ENCODE measurements at regions not wholly inside any gene's neighbourhood (a gene's known extent, or its start where the extent isn't known, plus 50 kb on each side); places are given as distances from the start of the nearest gene placed in this dataset.

DNA sequence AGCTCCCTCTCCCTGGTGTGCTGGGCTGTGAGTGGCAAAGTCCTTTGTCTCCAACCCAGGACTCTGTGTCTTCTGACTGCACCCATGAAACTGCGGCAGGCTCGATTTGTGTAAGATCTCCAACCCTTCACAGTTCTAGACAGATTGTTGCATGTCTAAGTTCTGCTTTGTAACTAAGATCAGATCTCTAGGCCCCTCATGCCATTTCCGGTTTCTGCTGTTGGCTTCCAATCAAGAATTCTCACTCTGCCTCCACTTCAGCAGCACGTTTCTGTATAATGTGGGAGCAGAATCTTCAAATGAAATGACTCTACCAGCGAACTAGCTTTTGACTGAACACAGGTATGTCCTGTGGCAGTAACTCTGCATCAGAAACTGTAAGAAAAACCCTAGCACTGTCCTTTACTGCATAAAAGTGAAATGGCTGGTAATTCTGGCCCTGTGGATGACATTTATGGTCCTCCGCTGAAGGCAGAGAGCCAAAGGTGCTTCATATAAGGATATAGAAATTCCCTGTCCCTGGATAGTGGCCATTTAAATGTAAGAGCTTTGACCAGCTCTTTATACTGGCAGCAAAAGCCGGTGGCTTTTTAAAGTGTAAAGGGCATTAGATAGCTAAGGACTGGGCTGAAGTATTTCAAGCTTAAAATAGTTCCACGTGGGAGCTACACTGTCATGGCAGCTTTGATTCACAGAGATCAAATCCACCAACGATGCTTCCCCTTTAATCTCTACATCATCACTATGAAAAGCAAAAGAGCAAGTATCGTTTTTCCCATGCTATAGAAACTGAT lies 319.0 kb upstream of the CDH6 start:
- ChIA-PET POLR2A (ENCODE audit: partially characterized antibody) (no interaction called here), CTCF (ENCODE audit: partially characterized antibody) (no interaction called here)
- Histone ChIP-seq H3K27me3 (ENCODE audit: insufficient read depth, low read length) (no peaks in the 10 kb centered on the region), H3K36me3 (ENCODE audit: insufficient read depth, low read length) (no peaks in the 10 kb centered on the region), H3K4me3 (ENCODE audit: low read length in 2 of 2) (no peak overlapping the region), H3K9me3 (ENCODE audit: control insufficient read depth in 1 of 2, low read length in 2 of 2) (no peaks in the 10 kb centered on the region), H3K4me1 (ENCODE audit: insufficient read depth, low read length) (no peaks in the 10 kb centered on the region), H3K27ac (ENCODE audit: low read depth, low read length) (no peak overlapping the region)
- no peaks in the 10 kb centered on the region for H3K27me3 Mint-ChIP-seq
- no peaks in the 10 kb centered on the region for H3K36me3 Mint-ChIP-seq
- DNase-seq, result no peak
- intact Hi-C loops (cut with micrococcal nuclease), result loop anchor here (10.0 kb wide), 1 partner anchor 780 kb away; no protein-coding TSS in a partner anchor
- no peaks in the 10 kb centered on the region for H3K4me1 Mint-ChIP-seq
- H3K9me3 Mint-ChIP-seq, result peaks cover 0 to 16% (median 3%) of the 10 kb centered on the region in 8 donors
- no peak overlapping the region for H3K27ac Mint-ChIP-seq
- H3K4me3 Mint-ChIP-seq, result no peak overlapping the region

DNA sequence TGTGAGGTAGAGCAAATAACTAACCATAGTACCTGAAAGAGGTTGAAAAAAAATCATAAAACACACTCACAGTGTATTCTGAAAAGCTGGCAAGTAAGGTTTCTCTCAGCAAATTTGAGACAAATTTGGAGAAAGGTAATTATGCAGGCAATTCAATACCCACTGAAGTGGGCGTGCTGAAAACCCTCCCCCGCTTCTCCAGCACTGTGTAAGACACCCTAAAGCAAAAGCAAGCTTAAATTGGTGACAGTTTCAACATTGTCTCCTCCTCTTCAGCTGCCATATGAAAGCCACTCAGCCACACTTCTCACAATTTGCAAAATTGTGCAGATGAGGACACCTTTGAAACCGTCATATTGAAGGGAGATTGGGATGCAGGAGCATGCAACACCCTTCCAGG lies 322.3 kb upstream of the CDH6 start:
- Histone ChIP-seq H3K36me3 (ENCODE audit: insufficient read depth, low read length) (no peaks in the 10 kb centered on the region), H3K4me1 (ENCODE audit: insufficient read depth, low read length) (no peaks in the 10 kb centered on the region), H3K4me3 (ENCODE audit: low read length in 2 of 2) (no peak overlapping the region), H3K27me3 (ENCODE audit: insufficient read depth, low read length) (no peaks in the 10 kb centered on the region), H3K9me3 (ENCODE audit: control insufficient read depth in 1 of 2, low read length in 2 of 2) (no peaks in the 10 kb centered on the region), H3K27ac (ENCODE audit: low read depth, low read length) (no peak overlapping the region)
- no peak for DNase-seq
- Mint-ChIP-seq H3K9me3 (peaks cover 0 to 11% (median 0%) of the 10 kb centered on the region in 8 donors), H3K27me3 (no peaks in the 10 kb centered on the region), H3K4me3 (no peak overlapping the region), H3K36me3 (no peaks in the 10 kb centered on the region), H3K4me1 (no peaks in the 10 kb centered on the region), H3K27ac (no peak overlapping the region)
- intact Hi-C loops (cut with micrococcal nuclease), result loop anchor here (10.0 kb wide), 1 partner anchor 776 kb away; no protein-coding TSS in a partner anchor
- ChIA-PET CTCF (ENCODE audit: partially characterized antibody) (no interaction called here), POLR2A (ENCODE audit: partially characterized antibody) (no interaction called here)

DNA sequence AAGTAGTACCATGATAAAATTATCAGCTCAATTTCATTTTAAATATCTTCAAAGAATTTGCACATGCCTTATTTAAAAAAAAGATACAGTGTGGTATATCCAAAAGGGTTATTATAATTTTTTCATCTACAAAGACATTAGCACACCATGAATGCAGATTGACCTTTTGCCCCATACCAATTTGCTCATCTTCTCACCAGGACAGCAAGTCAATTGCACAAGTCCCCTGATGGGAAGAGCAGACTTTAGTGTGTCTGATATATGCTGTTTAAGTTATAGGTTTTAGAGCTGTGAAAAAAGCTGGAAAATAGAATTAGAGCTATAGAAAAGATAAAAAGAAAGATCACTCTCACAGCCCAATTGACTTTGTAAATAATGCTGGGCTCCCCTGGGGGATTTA lies 325.8 kb upstream of the CDH6 start:
- peaks cover 1 to 12% (median 9%) of the 10 kb centered on the region in 8 donors for H3K9me3 Mint-ChIP-seq
- no peak for DNase-seq
- no peaks in the 10 kb centered on the region for H3K4me1 Mint-ChIP-seq
- H3K27ac Mint-ChIP-seq, result no peak overlapping the region
- POLR2A ChIA-PET (ENCODE audit: partially characterized antibody), result no interaction called here
- no peaks in the 10 kb centered on the region for H3K27me3 Mint-ChIP-seq
- Histone ChIP-seq H3K36me3 (ENCODE audit: insufficient read depth, low read length) (no peaks in the 10 kb centered on the region), H3K4me3 (ENCODE audit: low read length in 2 of 2) (no peak overlapping the region), H3K27ac (ENCODE audit: low read depth, low read length) (no peak overlapping the region), H3K4me1 (ENCODE audit: insufficient read depth, low read length) (no peaks in the 10 kb centered on the region), H3K9me3 (ENCODE audit: control insufficient read depth in 1 of 2, low read length in 2 of 2) (no peaks in the 10 kb centered on the region), H3K27me3 (ENCODE audit: insufficient read depth, low read length) (no peaks in the 10 kb centered on the region)
- CTCF ChIA-PET (ENCODE audit: partially characterized antibody), result no interaction called here
- intact Hi-C loops (cut with micrococcal nuclease), result no loop called here
- no peak overlapping the region for H3K4me3 Mint-ChIP-seq
- H3K36me3 Mint-ChIP-seq, result no peaks in the 10 kb centered on the region

DNA sequence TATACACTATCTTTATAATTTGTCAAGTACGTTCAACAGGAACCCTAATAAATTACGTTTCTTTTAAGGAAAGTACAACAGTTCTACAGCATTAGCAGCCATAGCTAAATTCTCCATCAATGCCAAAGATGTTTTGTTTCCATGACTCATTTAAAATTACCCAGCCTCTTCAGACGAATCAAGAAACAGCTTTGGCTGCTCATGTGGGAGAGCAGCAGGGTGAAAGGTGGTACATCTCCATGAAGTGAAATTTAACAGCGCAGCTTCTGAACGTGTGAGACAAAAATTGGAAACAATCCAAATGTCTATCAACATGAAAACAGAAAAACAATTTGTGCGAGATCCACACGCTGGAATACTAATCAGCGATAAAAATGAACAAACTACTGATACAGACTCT lies 327.3 kb upstream of the CDH6 start:
- no peaks in the 10 kb centered on the region for H3K36me3 ChIP-seq (ENCODE audit: insufficient read depth, low read length)
- CTCF ChIA-PET (ENCODE audit: partially characterized antibody), result no interaction called here
- Mint-ChIP-seq H3K4me1 (no peaks in the 10 kb centered on the region), H3K9me3 (peaks cover 1 to 12% (median 8%) of the 10 kb centered on the region in 8 donors), H3K27me3 (no peaks in the 10 kb centered on the region), H3K4me3 (no peak overlapping the region), H3K27ac (no peak overlapping the region), H3K36me3 (no peaks in the 10 kb centered on the region)
- POLR2A ChIA-PET (ENCODE audit: partially characterized antibody), result no interaction called here
- intact Hi-C loops (cut with micrococcal nuclease), result no loop called here
- no peaks in the 10 kb centered on the region for H3K27me3 ChIP-seq (ENCODE audit: insufficient read depth, low read length)
- H3K4me1 ChIP-seq (ENCODE audit: insufficient read depth, low read length), result no peaks in the 10 kb centered on the region
- H3K27ac ChIP-seq (ENCODE audit: low read depth, low read length), result no peak overlapping the region
- no peak overlapping the region for H3K4me3 ChIP-seq (ENCODE audit: low read length in 2 of 2)
- no peak for DNase-seq
- H3K9me3 ChIP-seq (ENCODE audit: control insufficient read depth in 1 of 2, low read length in 2 of 2), result no peaks in the 10 kb centered on the region

DNA sequence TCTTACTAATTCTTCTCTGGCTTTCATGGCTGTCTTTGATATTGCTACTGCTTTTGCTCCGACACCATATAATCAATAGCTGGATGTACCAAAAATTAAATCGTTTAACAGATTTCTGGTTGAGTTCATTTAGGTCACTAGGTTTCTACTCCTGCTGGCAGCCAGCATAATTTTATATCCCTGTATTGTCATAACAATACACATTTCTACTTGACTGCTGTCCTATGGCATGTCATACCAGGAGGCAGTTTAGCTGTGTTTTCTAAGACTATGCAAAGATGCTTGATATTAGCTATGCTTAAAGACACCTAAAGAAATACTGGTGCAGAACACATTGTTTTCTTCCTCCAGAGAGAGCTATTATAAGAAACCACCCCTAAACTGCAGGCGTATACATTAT lies 337.2 kb upstream of the CDH6 start:
- Mint-ChIP-seq H3K4me3 (no peak overlapping the region), H3K36me3 (no peaks in the 10 kb centered on the region), H3K27me3 (no peaks in the 10 kb centered on the region), H3K9me3 (peaks cover 0 to 11% (median 8%) of the 10 kb centered on the region in 8 donors), H3K4me1 (no peaks in the 10 kb centered on the region), H3K27ac (no peak overlapping the region)
- DNase-seq, result no peak
- Histone ChIP-seq H3K27me3 (ENCODE audit: insufficient read depth, low read length) (no peaks in the 10 kb centered on the region), H3K9me3 (ENCODE audit: control insufficient read depth in 1 of 2, low read length in 2 of 2) (no peaks in the 10 kb centered on the region), H3K4me3 (ENCODE audit: low read length in 2 of 2) (no peak overlapping the region), H3K4me1 (ENCODE audit: insufficient read depth, low read length) (no peaks in the 10 kb centered on the region), H3K36me3 (ENCODE audit: insufficient read depth, low read length) (no peaks in the 10 kb centered on the region), H3K27ac (ENCODE audit: low read depth, low read length) (no peak overlapping the region)
- POLR2A ChIA-PET (ENCODE audit: partially characterized antibody), result no interaction called here
- CTCF ChIA-PET (ENCODE audit: partially characterized antibody), result no interaction called here
- intact Hi-C loops (cut with micrococcal nuclease), result no loop called here

DNA sequence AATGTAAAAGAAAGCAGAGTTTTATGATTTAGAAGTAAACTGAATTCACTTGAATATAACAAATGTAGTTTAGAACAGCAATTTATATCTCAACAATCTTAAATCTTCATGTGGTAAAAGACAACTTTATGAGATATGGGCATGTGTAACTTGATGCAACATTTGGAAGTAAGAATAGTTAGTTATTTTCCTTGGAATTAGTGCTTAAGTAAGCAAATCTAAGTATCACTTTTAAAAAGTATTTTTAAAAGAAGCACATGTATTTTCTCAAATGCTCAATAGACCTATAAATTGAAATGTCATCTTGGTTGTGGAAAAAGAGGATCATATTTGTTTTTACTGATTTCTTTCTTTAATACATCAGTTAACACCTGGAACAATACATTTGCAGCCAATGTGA lies 340.3 kb upstream of the CDH6 start:
- H3K9me3 ChIP-seq (ENCODE audit: control insufficient read depth in 1 of 2, low read length in 2 of 2), result no peaks in the 10 kb centered on the region
- DNase-seq, result no peak
- H3K27me3 Mint-ChIP-seq, result no peaks in the 10 kb centered on the region

DNA sequence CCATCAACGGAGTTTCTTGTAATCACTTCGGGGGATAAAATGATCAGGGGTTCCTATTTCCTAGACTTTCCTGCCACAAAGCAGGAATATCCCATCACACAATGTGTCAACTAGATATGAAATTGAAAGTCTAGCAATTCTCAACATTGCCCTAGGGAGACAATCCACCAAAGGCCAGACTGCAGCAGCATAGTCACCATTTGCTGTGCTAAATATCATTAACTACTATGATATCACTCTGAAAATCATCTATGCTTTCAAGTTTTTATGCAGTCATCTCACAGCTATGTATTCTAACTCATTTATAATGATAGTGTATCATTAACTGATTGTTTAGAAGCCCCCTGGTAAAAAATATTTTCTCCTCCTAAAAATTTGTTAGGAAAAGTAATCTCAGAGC lies 342.6 kb upstream of the CDH6 start:
- intact Hi-C loops (cut with micrococcal nuclease), result no loop called here
- no peak for DNase-seq
- peaks cover 0 to 9% (median 3%) of the 10 kb centered on the region in 8 donors for H3K9me3 Mint-ChIP-seq
- Histone ChIP-seq H3K36me3 (ENCODE audit: insufficient read depth, low read length) (no peaks in the 10 kb centered on the region), H3K27ac (ENCODE audit: low read depth, low read length) (no peak overlapping the region), H3K4me1 (ENCODE audit: insufficient read depth, low read length) (no peaks in the 10 kb centered on the region), H3K27me3 (ENCODE audit: insufficient read depth, low read length) (no peaks in the 10 kb centered on the region), H3K4me3 (ENCODE audit: low read length in 2 of 2) (no peak overlapping the region), H3K9me3 (ENCODE audit: control insufficient read depth in 1 of 2, low read length in 2 of 2) (no peaks in the 10 kb centered on the region)
- no peak overlapping the region for H3K4me3 Mint-ChIP-seq
- no peaks in the 10 kb centered on the region for H3K36me3 Mint-ChIP-seq
- POLR2A ChIA-PET (ENCODE audit: partially characterized antibody), result no interaction called here
- no peaks in the 10 kb centered on the region for H3K4me1 Mint-ChIP-seq
- H3K27ac Mint-ChIP-seq, result no peak overlapping the region
- CTCF ChIA-PET (ENCODE audit: partially characterized antibody), result interaction anchor here (1.3 kb wide), 1 partner anchor 13 kb away, joined by 3 read pairs; no protein-coding TSS in a partner anchor
- H3K27me3 Mint-ChIP-seq, result no peaks in the 10 kb centered on the region

More for the DNA sequence above, 340.3 kb upstream of the CDH6 start:
- Mint-ChIP-seq H3K4me1 (no peaks in the 10 kb centered on the region), H3K36me3 (no peaks in the 10 kb centered on the region), H3K27ac (no peak overlapping the region), H3K9me3 (peaks cover 0 to 9% (median 5%) of the 10 kb centered on the region in 8 donors), H3K4me3 (no peak overlapping the region)
- Histone ChIP-seq H3K27me3 (ENCODE audit: insufficient read depth, low read length) (no peaks in the 10 kb centered on the region), H3K4me3 (ENCODE audit: low read length in 2 of 2) (no peak overlapping the region), H3K27ac (ENCODE audit: low read depth, low read length) (no peak overlapping the region), H3K36me3 (ENCODE audit: insufficient read depth, low read length) (no peaks in the 10 kb centered on the region), H3K4me1 (ENCODE audit: insufficient read depth, low read length) (no peaks in the 10 kb centered on the region)
- ChIA-PET CTCF (ENCODE audit: partially characterized antibody) (no interaction called here), POLR2A (ENCODE audit: partially characterized antibody) (no interaction called here)
- intact Hi-C loops (cut with micrococcal nuclease), result no loop called here

Data from CD4-positive, alpha-beta memory T cell (primary cell).